WTC11 (cell line): ENCODE measurements at regions not wholly inside any gene's neighbourhood (a gene's known extent, or its start where the extent isn't known, plus 50 kb on each side); places are given as distances from the start of the nearest gene placed in this dataset.

Source experiments
- ATF6 ChIP-seq: sonication (generic); formaldehyde crosslinking; IDR thresholded peaks from 2 replicates; pipeline ENCODE4 v1.8.1; 2023; ENCODE audit warnings: mild to moderate bottlenecking, missing genetic modification reagents
- CTCF ChIP-seq: fragments of 200-600 bp; IDR thresholded peaks from 2 replicates; pipeline ENCODE4 v1.8.0; 2022; ENCODE audit warnings: antibody characterized with exemption
- JUN ChIP-seq: sonication (generic); formaldehyde crosslinking; IDR thresholded peaks from 2 replicates; pipeline ENCODE4 v1.8.0; 2023; ENCODE audit warnings: mild to moderate bottlenecking, missing genetic modification reagents
- ZNF138 ChIP-seq: sonication (generic); formaldehyde crosslinking; conservative IDR thresholded peaks from 2 replicates; pipeline ENCODE4 v1.8.1; 2022; ENCODE audit warnings: mild to moderate bottlenecking, moderate library complexity, missing genetic modification reagents
- ZNF232 ChIP-seq: sonication (generic); formaldehyde crosslinking; IDR thresholded peaks from 2 replicates; pipeline ENCODE4 v1.8.0; 2022; ENCODE audit warnings: mild to moderate bottlenecking, missing genetic modification reagents
- ZNF263 ChIP-seq: sonication (generic); formaldehyde crosslinking; IDR thresholded peaks from 2 replicates; pipeline ENCODE4 v1.8.1; 2022; ENCODE audit warnings: low read depth, mild to moderate bottlenecking, moderate library complexity, missing genetic modification reagents
- TF ChIP-seq, protein P1 (sequence below): sonication (generic); formaldehyde crosslinking; conservative IDR thresholded peaks from 2 replicates; pipeline ENCODE4 v1.8.1; 2023; ENCODE audit warnings: mild to moderate bottlenecking, low read depth, missing genetic modification reagents, moderate library complexity

DNA sequence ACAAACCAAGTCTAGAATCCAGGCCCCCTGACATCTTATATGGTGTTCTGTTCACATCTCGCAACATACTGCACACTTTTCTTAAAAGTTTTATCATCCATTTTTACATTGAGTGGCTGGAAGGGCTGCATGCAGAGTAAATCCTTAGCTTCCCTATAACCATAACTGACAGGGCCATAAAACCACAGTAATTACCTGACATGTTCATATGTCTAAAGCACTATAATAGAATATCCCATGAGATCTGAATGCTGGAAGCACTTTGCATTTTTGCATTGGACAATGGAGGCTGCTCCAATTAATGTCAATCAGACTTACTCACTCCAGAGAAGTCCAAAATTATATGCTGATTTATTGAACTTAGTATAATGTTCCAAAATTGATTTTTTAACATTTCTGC is 86.6 kb upstream of the HES1 start:
- TF ChIP-seq CTCF (no peak), ZNF138 (no peak), ATF6 (no peak), ZNF232 (CRISPR knock-in tag) (no peak), JUN (no peak), ZNF263 (CRISPR knock-in tag) (no peak)
- TF ChIP-seq, protein P1, sequence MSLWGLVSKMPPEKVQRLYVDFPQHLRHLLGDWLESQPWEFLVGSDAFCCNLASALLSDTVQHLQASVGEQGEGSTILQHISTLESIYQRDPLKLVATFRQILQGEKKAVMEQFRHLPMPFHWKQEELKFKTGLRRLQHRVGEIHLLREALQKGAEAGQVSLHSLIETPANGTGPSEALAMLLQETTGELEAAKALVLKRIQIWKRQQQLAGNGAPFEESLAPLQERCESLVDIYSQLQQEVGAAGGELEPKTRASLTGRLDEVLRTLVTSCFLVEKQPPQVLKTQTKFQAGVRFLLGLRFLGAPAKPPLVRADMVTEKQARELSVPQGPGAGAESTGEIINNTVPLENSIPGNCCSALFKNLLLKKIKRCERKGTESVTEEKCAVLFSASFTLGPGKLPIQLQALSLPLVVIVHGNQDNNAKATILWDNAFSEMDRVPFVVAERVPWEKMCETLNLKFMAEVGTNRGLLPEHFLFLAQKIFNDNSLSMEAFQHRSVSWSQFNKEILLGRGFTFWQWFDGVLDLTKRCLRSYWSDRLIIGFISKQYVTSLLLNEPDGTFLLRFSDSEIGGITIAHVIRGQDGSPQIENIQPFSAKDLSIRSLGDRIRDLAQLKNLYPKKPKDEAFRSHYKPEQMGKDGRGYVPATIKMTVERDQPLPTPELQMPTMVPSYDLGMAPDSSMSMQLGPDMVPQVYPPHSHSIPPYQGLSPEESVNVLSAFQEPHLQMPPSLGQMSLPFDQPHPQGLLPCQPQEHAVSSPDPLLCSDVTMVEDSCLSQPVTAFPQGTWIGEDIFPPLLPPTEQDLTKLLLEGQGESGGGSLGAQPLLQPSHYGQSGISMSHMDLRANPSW (CRISPR knock-in tag), result no peak
